T-cell (primary cell): ENCODE measurements at regions not wholly inside any gene's neighbourhood (a gene's known extent, or its start where the extent isn't known, plus 50 kb on each side); places are given as distances from the start of the nearest gene placed in this dataset.

Experiments used
- ATAC-seq, 4 experiments: fragments of 200-7000 bp in 3 of 4; fragments of 150-1000 bp in 1 of 4; cut with Tn5 transposase; replicated peaks in 1 of 4; 1 replicate in 3 of 4; 2 replicates in 1 of 4; pipeline ENCODE4 v1.10.0; 2021; ENCODE audit warnings: moderate library complexity in 3 of 4, mild to moderate bottlenecking in 2 of 4, moderate number of reproducible peaks in 1 of 4
- CTCF ChIA-PET, 2 donors: fragments of 300-600 bp; sonication (Branson Sonifier 250); formaldehyde crosslinking; loops; one replicate each; lab custom pipeline; 2022; ENCODE audit warnings: antibody characterized with exemption in 2 of 2; lab: Charles Lee
- POLR2A ChIA-PET, 2 donors: fragments of 300-600 bp; sonication (Branson Sonifier 250); formaldehyde crosslinking; loops; one replicate each; lab custom pipeline; 2022; ENCODE audit warnings: antibody characterized with exemption in 2 of 2; lab: Charles Lee
- DNase-seq, 35 experiments: peaks; one replicate each; pipeline versions ENCODE4 v3.0.0 to v3.0.0-alpha.2; 2013 to 2023
- H3K27ac ChIP-seq: one replicate; pipeline ENCODE4 v1.5.1; 2013; ENCODE audit warnings: low read length
- H3K27me3 ChIP-seq, 2 experiments: replicated peaks in 1 of 2; 1 replicate in 1 of 2; 2 replicates in 1 of 2; pipeline versions ENCODE4 v1.6.1 to v1.7.0; 2013; ENCODE audit warnings: low read length in 1 of 2, mixed read lengths in 1 of 2; ENCODE audit not compliant: control insufficient read depth in 2 of 2, insufficient read depth in 2 of 2; ENCODE audit errors: extremely low read depth in 1 of 2
- H3K36me3 ChIP-seq, 2 donors: 1 replicate in 1 of 2; 2 replicates in 1 of 2; pipeline versions ENCODE4 v1.6.1 to v1.7.0; 2013; ENCODE audit warnings: low read length in 1 of 2; ENCODE audit not compliant: control insufficient read depth in 2 of 2, insufficient read depth in 1 of 2; ENCODE audit errors: extremely low read depth in 1 of 2
- H3K4me1 ChIP-seq, 2 experiments: 1 replicate in 1 of 2; 2 replicates in 1 of 2; pipeline versions ENCODE4 v1.6.1 to v1.7.0; 2013; ENCODE audit warnings: low read length in 2 of 2, mixed read lengths in 1 of 2; ENCODE audit not compliant: insufficient read depth in 2 of 2, control insufficient read depth in 1 of 2; ENCODE audit errors: extremely low read depth in 1 of 2
- H3K4me3 ChIP-seq, 2 donors: 1 replicate in 1 of 2; 2 replicates in 1 of 2; pipeline versions ENCODE4 v1.5.1 to v1.7.0; 2013; ENCODE audit warnings: mild to moderate bottlenecking in 2 of 2, low read length in 1 of 2, moderate library complexity in 1 of 2; ENCODE audit not compliant: control insufficient read depth in 1 of 2; ENCODE audit errors: extremely low read depth in 1 of 2
- H3K9me3 ChIP-seq: 2 replicates; pipeline ENCODE4 v1.7.0; 2013
- H3K27ac Mint-ChIP-seq, 2 donors: one replicate each; pipeline ENCODE4 v1.8.0; 2020 to 2021; ENCODE audit warnings: mild to moderate bottlenecking in 2 of 2, mixed read lengths in 2 of 2
- H3K27me3 Mint-ChIP-seq, 2 donors: one replicate each; pipeline ENCODE4 v1.8.0; 2021 to 2022; ENCODE audit warnings: mixed read lengths in 2 of 2
- H3K36me3 Mint-ChIP-seq: one replicate; pipeline ENCODE4 v1.8.0; 2021; ENCODE audit warnings: mixed read lengths
- H3K4me1 Mint-ChIP-seq, 3 donors: one replicate each; pipeline ENCODE4 v1.8.0; 2020 to 2022; ENCODE audit warnings: mixed read lengths in 3 of 3, mild to moderate bottlenecking in 1 of 3
- H3K4me3 Mint-ChIP-seq, 3 donors: one replicate each; pipeline ENCODE4 v1.8.0; 2020 to 2022; ENCODE audit warnings: mild to moderate bottlenecking in 3 of 3, mixed read lengths in 3 of 3, moderate library complexity in 3 of 3
- H3K9me3 Mint-ChIP-seq, 3 donors: one replicate each; pipeline ENCODE4 v1.8.0; 2020 to 2022; ENCODE audit warnings: mixed read lengths in 3 of 3
- WGBS: methylation state at CpG from one replicate; pipeline ENCODE4 v1.1.5; 2013; ENCODE audit warnings: missing lambda C conversion rate; ENCODE audit not compliant: insufficient coverage; 5-methylcytosine and 5-hydroxymethylcytosine counted together

- Mint-ChIP-seq H3K27me3 (peaks cover 0 to 3% of the 10 kb centered on the region in 2 donors), H3K36me3 (no peaks in the 10 kb centered on the region), H3K9me3 (no peaks in the 10 kb centered on the region), H3K4me1 (no peaks in the 10 kb centered on the region), H3K27ac (no peak overlapping the region), H3K4me3 (no peak overlapping the region)
- H3K36me3 ChIP-seq: no peaks in the 10 kb centered on the region
- ChIA-PET POLR2A (no interaction called here), CTCF (no interaction called here)
- DNase-seq: no peak
- H3K4me1 ChIP-seq: no peaks in the 10 kb centered on the region
- no peaks in the 10 kb centered on the region for H3K9me3 ChIP-seq
- WGBS: 76% methylated on average over 2 of the region's 8 CpGs
- peaks cover 0 to 5% of the 10 kb centered on the region in 2 experiments for H3K27me3 ChIP-seq
- H3K27ac ChIP-seq: no peak overlapping the region
- no peak overlapping the region for H3K4me3 ChIP-seq
- no peak for ATAC-seq
Measured at GRCh38 chr3:139288266-139288821, 55.5 kb upstream of the MRPS22 start.

GRCh38 chr3:139289860-139290524 is 53.8 kb upstream of the MRPS22 start:
- CTCF ChIA-PET: interaction anchor here in 1 of 2 donors (0.5 kb wide), 1 partner anchor 60 kb away, joined by 7 read pairs; no protein-coding TSS in a partner anchor
- H3K27ac Mint-ChIP-seq: no peak overlapping the region
- no peak for DNase-seq
- ATAC-seq: no peak
- Histone ChIP-seq H3K36me3 (no peaks in the 10 kb centered on the region), H3K9me3 (no peaks in the 10 kb centered on the region), H3K27me3 (peaks cover 0 to 5% of the 10 kb centered on the region in 2 experiments), H3K4me3 (no peak overlapping the region), H3K27ac (no peak overlapping the region), H3K4me1 (no peaks in the 10 kb centered on the region)
- H3K27me3 Mint-ChIP-seq: peaks cover 0 to 3% of the 10 kb centered on the region in 2 donors
- WGBS: 73% methylated on average over 4 of the region's 6 CpGs
- POLR2A ChIA-PET: no interaction called here
- H3K9me3 Mint-ChIP-seq: no peaks in the 10 kb centered on the region
- H3K4me3 Mint-ChIP-seq: no peak overlapping the region
- no peaks in the 10 kb centered on the region for H3K4me1 Mint-ChIP-seq
- no peaks in the 10 kb centered on the region for H3K36me3 Mint-ChIP-seq

- WGBS: 90% methylated on average over 3 of the region's 4 CpGs
- Histone ChIP-seq H3K9me3 (no peaks in the 10 kb centered on the region), H3K27ac (no peak overlapping the region), H3K4me1 (no peaks in the 10 kb centered on the region), H3K27me3 (no peaks in the 10 kb centered on the region), H3K36me3 (no peaks in the 10 kb centered on the region), H3K4me3 (no peak overlapping the region)
- no peak for DNase-seq
- ChIA-PET CTCF (no interaction called here), POLR2A (no interaction called here)
- H3K36me3 Mint-ChIP-seq: no peaks in the 10 kb centered on the region
- H3K9me3 Mint-ChIP-seq: no peaks in the 10 kb centered on the region
- H3K4me1 Mint-ChIP-seq: no peaks in the 10 kb centered on the region
- peaks cover 0 to 3% of the 10 kb centered on the region in 2 donors for H3K27me3 Mint-ChIP-seq
- no peak overlapping the region for H3K27ac Mint-ChIP-seq
- no peak overlapping the region for H3K4me3 Mint-ChIP-seq
- ATAC-seq: no peak
Measured at GRCh38 chr3:139291276-139292051, 52.4 kb upstream of the MRPS22 start.

- WGBS: 74% methylated on average over 7 of the region's 7 CpGs
Measured at GRCh38 chr3:139292192-139292591, 51.6 kb upstream of the MRPS22 start.

GRCh38 chr3:139292711-139293664 is 50.8 kb upstream of the MRPS22 start:
- H3K4me1 Mint-ChIP-seq: no peaks in the 10 kb centered on the region

More at GRCh38 chr3:139292192-139292591, 51.6 kb upstream of the MRPS22 start:
- H3K27ac Mint-ChIP-seq: no peak overlapping the region
- ChIA-PET CTCF (no interaction called here), POLR2A (no interaction called here)
- Histone ChIP-seq H3K4me1 (no peaks in the 10 kb centered on the region), H3K9me3 (no peaks in the 10 kb centered on the region), H3K27ac (no peak overlapping the region), H3K36me3 (no peaks in the 10 kb centered on the region), H3K27me3 (peaks cover 0 to 3% of the 10 kb centered on the region in 2 experiments), H3K4me3 (no peak overlapping the region)
- peaks cover 0 to 3% of the 10 kb centered on the region in 2 donors for H3K27me3 Mint-ChIP-seq
- ATAC-seq (no peak), DNase-seq (no peak)
- H3K4me1 Mint-ChIP-seq: no peaks in the 10 kb centered on the region
- H3K36me3 Mint-ChIP-seq: no peaks in the 10 kb centered on the region
- no peak overlapping the region for H3K4me3 Mint-ChIP-seq
- no peaks in the 10 kb centered on the region for H3K9me3 Mint-ChIP-seq

GRCh38 chr3:139293665-139294023 is 50.2 kb upstream of the MRPS22 start:
- POLR2A ChIA-PET: no interaction called here
- no peaks in the 10 kb centered on the region for H3K36me3 ChIP-seq
- Mint-ChIP-seq H3K27me3 (peaks cover 0 to 3% of the 10 kb centered on the region in 2 donors), H3K27ac (no peak overlapping the region), H3K36me3 (no peaks in the 10 kb centered on the region), H3K9me3 (no peaks in the 10 kb centered on the region), H3K4me1 (no peaks in the 10 kb centered on the region), H3K4me3 (no peak overlapping the region)
- H3K9me3 ChIP-seq: no peaks in the 10 kb centered on the region
- CTCF ChIA-PET: no interaction called here
- H3K27me3 ChIP-seq: peaks cover 0 to 6% of the 10 kb centered on the region in 2 experiments
- DNase-seq (no peak), ATAC-seq (no peak)
- H3K4me1 ChIP-seq: no peaks in the 10 kb centered on the region
- WGBS: 90% methylated on average over 2 of the region's 2 CpGs
- no peak overlapping the region for H3K27ac ChIP-seq
- H3K4me3 ChIP-seq: no peak overlapping the region

More at GRCh38 chr3:139292711-139293664, 50.8 kb upstream of the MRPS22 start:
- H3K27me3 ChIP-seq: peaks cover 0 to 6% of the 10 kb centered on the region in 2 experiments
- ATAC-seq (no peak), DNase-seq (no peak)
- H3K4me1 ChIP-seq: no peaks in the 10 kb centered on the region
- ChIA-PET POLR2A (no interaction called here), CTCF (no interaction called here)
- no peak overlapping the region for H3K27ac Mint-ChIP-seq
- H3K27me3 Mint-ChIP-seq: peaks cover 0 to 3% of the 10 kb centered on the region in 2 donors
- H3K4me3 ChIP-seq: no peak overlapping the region
- no peak overlapping the region for H3K4me3 Mint-ChIP-seq
- no peaks in the 10 kb centered on the region for H3K36me3 ChIP-seq
- no peaks in the 10 kb centered on the region for H3K9me3 ChIP-seq
- 81% methylated on average over 4 of the region's 15 CpGs for WGBS
- no peak overlapping the region for H3K27ac ChIP-seq
- no peaks in the 10 kb centered on the region for H3K9me3 Mint-ChIP-seq
- no peaks in the 10 kb centered on the region for H3K36me3 Mint-ChIP-seq
